Activated naive CD4-positive, alpha-beta T cell (primary cell): ENCODE measurements at regions not wholly inside any gene's neighbourhood (a gene's known extent, or its start where the extent isn't known, plus 50 kb on each side); places are given as distances from the start of the nearest gene placed in this dataset.
"Not testable (repeated sequence)": the region's sequence is repeated elsewhere in the genome, so short reads cannot be mapped to it uniquely, and the experiment has no call there.

ENCODE experiments used
- DNase-seq, 4 experiments: peaks; one replicate each; lab custom pipeline; 2025; lab: John Stamatoyannopoulos, UW

DNA sequence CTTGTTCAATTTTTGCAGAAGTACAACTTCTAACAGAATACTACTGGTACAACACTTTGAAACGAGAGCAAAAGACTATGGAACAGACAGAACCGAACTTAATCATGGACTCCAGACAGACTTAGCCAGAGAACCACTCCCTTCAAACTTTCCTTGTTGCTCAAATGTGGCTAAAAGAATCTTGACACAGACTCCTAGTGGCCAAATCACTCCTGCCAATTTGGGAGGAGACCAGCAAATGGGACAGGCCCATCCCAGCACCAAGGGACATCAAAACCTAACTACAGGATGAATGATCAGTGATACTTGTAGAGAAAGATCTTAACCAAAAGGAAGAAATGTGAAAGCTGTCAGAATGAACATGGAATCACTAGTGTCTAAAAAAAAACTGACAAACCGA, 154.0 kb downstream of the MATN1 start:
- no peak for DNase-seq

DNA sequence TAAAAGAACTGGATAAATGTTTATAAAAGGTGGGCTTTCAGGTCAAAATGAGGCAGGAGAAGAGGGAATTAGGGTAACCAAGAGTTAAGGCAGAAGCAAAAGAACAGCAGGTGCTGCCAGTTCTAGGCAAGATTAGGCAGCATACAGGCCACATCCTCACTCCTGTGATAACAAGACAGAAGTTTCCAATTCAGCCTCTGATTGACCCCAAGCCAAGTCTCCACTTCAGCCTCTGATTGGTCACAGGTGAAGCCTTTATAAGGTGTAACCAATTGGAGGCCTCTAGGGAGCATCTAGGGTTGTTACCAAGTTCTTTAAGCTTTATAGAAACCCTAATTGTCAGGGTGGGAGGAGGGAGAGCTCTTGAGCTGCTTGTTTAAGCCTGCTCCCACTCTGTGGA, 160.8 kb downstream of the MATN1 start:
- no peak for DNase-seq

DNA sequence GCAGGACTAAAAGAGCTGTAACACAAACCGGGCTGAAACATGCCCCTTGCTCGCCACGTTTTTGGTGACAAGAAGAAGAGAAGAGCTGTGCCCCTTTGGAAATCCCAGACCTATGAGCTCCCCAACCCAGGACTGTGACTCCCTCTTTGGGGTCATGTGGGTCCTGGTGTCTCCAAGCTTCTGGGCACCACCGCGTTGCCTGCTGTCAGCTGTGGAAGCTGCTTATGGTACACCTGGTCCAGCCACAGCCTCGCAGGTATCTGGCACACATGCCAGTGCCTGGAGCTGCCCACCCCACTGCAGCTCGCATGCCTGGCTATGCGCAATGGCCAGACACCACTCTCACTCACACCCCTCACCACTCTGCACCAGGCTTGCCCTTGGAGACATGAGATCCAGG, 171.8 kb downstream of the MATN1 start:
- no peak for DNase-seq

DNA sequence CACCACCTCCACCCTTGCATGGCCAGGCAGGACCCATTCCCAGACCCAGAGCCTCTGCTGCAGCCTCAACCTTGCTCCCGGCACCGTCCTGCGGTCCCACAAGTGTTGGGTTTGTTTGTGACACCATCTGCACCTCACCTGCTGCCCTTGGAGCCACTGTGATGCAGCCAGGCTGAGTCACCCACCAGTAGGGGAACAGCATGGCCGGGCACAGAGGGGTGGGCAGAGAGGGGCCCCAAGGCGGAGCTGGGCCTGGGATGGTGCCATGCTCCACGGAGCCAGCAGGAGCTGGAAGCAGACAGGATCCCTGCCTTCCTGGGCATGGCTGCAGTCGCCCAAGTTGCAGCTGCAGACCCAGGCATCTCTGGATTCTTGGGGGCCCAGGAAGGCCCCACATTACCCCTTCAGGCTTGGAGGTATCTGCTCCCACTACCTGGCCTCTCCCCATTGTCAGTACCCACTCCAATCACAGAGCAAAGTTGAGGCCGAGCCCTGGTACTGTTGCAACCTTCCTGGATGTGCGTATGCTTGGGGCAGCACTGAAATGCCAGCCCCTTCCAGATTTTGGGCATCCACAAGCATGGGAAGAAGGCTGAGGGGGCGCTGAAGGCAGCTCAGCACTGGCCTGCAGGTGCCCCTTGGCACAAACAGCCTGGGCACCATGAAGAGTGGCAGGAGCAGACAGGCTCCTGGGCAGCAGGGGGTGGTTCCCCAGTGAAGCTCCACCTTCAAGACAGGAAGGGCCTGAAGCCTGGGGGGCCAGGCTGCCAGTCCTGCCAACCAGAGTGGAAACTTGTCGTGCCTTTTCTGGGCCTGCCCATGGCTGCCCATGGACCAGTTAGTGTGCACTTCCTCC, 172.8 kb downstream of the MATN1 start:
- DNase-seq: no peak

DNA sequence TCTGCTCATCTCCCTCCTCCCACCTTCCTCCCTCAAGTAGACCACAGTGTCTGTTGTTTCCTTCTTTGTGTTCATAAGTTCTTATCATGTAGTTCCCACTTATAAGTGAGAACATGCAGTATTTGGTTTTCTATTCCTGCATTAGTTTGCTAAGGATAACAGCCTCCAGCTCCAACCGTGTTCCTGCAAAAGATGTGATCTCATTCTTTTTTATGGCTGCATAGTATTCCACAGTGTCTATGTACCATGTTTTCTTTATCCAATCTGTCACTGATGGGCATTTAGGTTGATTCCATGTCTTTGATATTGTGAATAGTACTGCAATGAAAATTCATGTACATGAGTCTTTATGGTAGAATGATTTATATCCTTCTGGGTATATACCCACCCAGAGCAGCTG, 173.5 kb downstream of the MATN1 start:
- DNase-seq: not testable (repeated sequence)

DNA sequence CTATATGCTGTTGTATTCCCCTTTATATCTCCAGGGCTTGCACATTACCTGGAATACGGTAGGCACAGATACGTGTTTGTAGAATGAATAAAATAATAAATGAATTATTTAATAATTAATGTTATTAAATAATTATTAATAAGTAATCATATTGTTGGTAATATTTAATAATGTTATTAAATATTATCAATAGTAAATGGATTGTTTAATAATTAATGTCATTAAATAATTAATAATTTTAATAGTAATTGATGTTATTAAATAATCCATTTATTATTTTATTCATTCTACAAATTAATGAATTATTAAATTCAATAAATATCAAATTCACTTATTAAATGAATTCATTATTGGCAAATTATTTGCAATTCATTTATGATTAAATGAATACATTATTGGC, 175.1 kb downstream of the MATN1 start:
- no peak for DNase-seq

DNA sequence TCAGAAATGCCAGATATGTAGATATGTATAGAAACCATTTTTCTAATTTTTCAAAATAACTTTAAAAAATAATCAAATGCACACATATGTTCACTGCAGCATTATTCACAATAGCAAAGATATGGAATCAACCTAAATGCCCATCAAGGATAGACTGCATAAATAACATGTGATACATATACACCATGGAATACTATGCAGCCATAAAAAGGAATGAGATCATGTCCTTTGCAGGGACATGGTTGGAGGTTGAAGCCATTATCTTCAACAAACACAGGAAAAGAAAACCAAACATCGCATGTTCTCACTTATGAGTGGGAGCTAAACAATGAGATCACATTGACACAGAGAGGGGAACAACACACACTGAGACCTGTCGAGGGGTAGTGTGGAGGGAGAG, 176.1 kb downstream of the MATN1 start:
- DNase-seq: not testable (repeated sequence)

DNA sequence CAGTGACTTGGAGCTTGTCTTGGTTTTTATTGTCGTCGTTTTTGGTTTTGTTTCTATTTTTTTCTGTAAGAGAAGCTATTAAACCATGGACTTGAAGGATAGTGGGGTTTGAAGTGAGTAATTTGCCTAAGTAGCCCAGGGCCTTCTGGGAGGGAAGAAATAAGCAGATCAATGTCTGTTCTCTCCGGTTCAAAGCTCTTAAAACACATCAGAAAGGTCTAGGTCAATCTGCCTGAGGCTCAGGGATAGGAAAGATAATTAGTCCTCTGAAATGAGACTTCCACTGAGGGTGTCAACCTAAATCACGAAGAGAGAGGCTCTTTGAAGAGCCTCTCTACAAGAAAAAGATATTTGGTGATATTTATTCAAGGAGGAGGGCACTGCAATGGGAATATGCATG, 178.0 kb downstream of the MATN1 start:
- no peak for DNase-seq

DNA sequence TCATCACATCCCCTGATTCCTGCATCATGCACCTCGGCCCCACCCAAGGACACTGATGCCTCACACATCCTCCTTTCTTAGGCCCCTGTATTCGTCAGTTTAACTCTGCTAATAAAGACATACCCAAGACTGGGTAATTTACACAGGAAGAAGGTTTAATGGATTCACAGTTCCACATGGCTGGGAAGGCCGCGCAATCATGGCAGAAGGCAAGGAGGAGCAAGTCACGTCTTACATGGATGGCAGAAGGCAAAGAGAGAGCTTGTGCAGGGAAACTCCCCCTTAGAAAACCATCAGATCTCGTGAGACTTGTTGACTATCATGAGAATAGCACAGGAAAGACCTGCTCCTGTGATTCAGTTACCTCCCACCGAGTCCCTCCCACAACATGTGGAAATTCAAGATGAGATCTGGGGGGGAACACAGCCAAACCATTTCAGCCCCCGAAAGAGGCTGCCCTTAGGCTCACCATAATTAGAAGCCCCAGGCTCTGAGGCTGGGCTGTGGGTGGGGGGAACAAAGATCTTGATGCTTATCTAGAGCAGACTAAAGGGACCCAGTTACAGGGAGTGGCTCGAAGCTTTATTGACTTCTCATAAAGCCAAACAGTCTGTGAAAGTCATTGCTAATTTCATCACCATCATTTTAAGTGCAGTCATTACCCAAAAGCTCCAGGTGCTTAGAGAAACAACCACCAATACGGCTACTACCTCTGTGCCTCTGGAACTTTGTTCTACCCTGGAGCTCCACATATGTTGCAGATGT, 181.5 kb downstream of the MATN1 start:
- DNase-seq: no peak

DNA sequence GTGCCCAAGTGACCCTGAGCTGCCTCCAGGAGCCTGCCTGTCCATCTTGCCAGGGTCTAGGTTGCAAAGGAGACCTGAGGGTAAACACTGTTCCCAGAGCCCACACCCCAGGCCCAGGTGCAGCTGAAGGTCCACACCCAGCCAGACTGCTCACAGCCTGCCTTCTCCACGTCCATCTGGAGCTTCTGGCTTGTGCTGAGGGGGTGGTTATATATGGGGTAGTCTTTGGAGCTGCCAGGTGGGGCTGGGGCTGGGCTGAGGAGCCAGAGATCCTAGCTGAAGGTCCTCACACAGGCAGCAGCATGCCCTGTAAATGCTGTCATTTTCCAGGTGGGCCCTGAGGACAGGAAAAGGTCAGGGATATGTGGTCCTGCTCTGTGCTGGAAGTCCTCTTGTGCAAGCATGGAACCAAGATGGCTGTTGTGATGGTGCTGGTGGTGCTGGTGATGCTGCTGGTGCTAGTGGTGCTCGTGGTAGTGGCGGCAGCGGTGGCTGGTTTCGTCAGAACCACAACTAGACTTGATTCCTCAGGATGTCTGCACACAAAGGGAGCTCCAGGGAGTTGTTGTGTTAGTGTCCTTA, 182.7 kb downstream of the MATN1 start:
- no peak for DNase-seq

DNA sequence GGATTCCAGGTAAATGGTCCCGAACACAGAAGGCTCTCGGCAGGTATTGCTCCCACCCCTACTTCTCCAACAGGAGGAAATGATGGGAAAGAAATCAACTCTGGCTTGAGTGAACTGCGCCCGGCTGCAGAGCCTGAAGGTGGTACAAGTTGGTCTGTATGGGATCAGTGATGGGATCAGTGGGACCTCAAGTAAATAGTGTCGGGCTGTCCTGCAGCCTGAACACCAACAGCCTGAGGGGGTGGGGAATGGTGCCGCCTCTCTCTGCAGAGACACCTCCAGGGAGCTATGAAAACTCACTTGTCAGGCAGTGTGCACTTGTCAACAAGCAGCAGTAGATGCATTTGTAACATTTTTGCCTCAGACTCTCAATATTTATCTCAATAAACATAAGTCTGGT, 183.5 kb downstream of the MATN1 start:
- DNase-seq: no peak

DNA sequence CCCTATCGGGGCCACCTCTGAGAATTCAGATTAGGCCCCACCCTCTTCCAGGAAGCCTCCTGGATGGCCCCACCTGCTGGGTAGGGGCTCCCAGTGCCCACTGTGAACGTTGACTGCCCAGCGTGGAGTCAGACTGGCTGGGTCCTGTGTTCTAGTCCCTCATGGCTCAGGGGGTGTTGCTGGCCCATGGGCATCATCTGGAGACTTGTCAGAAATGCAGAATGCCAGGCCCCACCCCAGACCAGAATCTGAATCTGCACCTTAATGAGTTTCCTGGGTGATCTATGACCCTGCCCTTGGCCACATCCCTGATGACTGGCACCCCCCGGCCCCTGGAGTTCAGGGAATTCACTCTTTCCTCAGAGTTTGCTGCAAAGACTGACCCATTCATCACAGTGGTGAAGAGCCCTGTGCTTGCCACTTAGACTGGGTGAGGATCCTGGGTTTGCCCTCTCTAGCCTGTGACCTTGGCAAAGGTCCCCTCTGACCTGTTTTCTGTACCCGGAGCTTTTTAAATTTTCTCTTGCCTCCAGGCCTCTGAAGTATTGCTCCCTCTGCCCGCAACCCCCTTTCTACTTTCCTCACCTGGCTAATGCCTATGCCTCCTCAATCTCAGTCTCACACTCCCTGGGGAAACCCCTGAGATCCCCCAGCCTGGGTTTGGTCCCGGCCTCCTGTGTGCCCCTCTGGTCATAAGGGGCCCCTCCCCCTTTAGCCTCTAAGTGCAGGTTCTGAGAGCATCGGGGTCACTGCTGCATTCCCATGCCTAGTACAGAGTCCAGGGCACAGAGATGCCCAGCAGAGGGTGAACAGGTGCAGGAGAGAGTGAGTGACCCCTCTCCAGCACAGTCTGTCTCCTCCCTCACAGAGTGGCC, 184.2 kb downstream of the MATN1 start:
- DNase-seq: no peak

DNA sequence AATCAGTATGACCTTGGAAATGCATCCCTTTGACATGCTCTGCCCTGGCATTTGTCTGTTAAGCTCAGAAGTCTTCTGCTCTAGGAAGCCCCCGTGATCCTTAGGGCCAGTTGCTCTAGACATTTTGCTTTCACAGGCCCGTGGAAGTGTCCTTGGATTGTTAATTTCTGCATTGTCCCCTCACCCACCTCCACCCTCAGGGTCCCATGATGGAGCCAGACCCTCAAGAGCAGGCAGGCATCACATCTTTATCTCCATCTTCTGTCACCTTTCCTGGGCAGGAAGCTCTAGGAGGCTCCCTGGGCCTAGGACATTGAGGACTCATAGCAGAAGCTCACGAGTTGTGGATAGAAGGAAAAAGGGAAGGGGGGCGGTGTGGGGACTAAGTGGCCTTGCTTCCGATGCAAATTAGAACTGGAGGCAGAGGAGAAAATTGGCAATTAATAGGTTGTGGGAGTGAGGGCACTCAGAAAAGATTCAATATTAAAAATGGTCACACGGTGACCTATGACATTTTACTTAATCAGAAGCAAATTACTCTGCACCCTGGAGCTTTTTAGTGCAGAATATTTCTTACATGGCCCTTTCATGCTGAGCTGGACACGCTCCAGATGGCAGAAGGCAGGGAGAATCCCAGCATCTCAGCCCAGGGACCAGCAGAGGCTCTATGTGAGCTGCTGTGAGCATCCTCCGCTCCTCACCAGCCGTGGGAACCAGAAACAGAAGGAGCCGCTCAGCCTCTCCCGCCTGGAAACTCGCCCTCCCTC, 185.0 kb downstream of the MATN1 start:
- DNase-seq: no peak

DNA sequence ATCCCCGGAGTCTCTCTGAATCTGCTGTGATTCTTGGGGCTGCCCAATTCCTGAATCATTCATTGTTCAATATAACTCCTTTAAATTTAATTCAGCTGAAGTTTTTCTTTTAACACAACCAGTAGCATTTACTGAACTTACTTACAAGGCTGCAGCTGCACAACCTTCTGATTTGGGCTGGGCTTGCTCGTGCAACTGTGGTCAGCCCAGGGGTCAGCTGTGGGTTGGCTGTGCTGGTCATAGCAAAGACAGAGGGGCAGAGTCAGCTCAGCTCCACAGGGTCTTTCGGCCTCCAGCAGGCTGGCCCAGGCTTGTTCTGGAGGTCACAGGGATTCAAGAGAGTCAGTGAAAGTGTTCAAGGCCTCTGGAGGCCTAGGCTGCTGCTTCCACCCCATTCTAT, 186.1 kb downstream of the MATN1 start:
- no peak for DNase-seq

DNA sequence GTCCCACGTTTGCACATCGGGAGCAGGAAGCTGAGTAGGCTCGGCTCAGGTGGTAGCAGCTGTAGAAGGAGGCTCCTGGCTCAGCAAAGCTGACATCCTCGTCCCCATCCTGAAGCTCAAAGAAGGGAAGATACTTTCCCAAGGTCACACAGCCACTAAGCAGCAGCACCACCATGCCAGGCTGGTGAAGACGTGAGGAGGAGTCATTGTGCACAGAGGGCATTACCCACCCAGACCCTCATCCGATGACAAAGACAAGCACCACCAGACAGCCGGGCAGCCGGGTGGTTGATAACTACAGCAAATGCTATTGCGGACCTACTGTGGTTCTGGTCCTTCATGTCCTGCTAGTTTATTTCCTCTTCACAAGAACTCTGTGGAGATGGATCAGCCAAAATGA, 186.9 kb downstream of the MATN1 start:
- DNase-seq: no peak

DNA sequence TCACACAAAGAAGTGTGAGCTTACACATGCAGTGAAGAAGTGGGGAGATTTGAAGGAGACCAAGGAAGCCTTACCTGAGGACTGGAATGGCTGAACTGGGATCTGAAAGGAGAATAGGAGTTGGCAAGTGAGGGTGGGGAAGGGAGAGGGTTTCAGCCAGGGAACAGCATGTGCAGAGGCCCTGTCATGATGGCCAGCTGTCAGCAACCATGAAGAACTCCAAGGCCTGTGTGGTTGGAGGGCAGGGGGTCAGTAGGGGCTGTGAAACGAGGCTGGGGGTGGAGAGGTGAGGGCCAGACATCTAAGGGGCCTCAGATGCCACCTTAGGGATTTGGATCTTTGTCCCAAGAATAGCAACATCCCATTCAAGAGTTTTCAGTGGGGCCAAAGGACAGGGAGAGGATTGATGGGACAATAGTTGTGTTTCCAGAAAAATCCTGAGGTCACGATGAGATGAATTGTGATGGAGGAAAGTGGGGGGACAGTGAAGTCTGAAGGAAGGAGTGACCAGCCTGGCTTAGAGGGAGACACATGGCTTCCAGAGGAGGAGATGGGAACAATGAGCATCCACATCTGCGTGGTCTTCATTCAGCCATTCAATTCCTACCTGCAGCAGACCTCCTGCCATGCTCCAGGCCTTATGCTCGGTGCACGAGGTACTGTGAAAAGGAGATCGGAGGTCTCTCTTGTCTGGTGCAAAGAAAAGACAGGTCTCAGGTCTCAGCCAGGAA, 187.6 kb downstream of the MATN1 start:
- DNase-seq: no peak

DNA sequence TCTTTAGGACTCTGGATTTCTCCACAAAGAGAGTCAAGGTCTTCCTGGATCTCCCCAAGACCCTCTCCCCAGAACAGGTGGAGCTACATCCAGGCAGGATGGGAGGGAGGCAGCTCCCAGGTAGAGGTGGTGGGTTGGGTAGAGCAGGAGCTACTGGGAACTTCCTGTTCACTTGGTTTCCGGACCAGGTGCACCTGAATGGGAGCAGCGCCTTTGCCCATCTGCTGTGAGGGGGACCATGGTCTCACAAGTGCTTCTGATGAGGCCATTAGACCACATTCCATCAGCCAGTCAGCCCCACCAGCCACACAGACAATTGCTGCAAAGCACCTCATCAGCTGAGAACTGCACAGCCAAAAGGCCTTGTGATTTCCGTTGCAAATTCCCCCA, 188.8 kb downstream of the MATN1 start:
- DNase-seq: no peak

DNA sequence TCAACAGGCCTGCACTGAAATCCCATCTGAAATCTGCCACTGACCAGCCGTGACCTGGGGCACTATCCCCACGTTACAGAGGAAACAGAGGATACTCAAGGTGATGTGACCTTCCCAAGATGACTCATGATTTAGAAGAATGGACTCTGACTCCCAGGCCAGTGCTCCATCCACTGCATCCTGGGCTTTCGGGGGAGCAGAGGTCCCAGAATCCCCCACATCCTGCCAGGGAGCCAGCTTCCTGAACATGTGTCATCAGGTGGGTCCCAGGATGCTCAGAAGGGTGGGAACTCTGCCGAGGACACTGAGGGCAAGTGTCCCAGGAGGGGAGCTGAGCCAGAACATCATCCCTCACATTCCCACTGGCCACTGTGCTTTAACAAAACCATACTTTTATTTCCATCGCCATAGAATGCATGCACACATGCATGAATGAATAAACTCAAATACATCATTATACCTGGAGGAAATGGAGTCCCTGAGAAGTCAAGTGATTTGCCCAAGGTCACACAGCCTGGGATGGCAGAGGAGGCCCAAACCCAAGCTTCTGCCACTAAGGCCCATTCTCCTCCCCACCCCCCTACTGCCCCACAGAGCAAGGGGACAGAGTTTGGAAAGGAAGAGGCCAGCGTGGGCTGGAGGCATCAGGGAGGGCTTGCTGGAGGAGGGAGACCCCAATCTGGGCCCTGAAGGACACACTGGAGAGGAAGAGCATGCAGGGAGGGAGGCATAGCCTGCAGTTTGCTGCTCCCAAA, 189.4 kb downstream of the MATN1 start:
- DNase-seq: no peak

DNA sequence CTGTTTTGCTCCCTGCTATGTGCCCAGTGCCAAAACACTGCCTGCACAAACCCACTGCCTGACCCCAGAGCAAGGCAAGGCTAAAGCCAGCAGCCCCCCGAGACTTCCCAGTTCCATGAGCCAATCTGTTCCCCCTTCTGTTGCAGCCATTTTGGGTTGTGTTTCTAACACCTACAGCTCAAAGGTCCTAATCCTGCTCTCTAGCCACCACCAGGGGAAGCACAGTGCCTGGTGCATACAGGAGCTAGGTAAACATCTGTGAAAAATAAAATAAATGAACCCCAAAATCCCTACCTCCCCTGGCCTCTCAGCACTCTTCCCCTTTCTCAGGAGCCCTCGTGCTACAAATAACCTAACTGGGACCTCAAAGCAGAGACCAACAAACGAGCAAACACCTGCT, 190.2 kb downstream of the MATN1 start:
- DNase-seq: no peak

DNA sequence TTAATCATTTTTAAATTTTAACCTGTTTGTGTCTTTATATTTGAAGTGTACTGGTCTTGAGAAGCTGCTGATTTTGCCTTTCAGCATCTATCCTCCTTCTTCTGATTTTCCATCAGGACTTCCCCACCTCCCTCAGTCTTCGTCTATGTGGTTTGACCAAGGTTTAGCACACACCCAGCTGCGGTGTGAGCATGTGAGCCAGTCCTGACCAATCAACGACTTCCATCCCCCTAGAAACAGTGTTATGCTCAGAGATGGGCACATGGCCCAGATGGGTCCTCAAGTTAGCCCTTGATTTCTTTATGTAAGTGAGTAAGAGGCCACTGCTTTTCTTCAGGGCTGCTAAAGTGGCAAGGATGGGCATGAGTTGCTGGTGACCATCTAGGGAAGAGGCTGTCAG, 190.8 kb downstream of the MATN1 start:
- no peak for DNase-seq
